ENCODE measurements at regions not wholly inside any gene's neighbourhood (a gene's known extent, or its start where the extent isn't known, plus 50 kb on each side); places are given as distances from the start of the nearest gene placed in this dataset.

DNA sequence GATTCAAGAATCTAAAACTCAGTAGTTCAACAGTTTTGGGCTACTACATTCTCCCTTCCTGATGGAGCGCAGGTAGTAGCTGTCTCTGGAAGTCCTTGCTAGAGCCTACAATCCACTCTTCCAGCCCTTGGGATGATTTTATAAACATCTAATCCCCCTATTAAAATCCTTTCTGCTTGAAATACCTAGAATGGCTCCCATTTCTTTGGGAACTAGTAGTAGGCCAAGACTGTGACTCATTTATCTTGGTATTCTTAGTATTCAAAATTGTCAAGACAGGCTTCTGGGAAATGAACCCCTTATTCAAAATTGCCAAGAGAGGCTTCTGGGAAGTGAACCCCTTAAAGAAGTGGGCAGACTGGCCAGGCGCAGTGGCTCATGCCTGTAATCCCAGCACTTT, 142.5 kb upstream of the FGGY start:
- Histone ChIP-seq H3K27ac (no peak overlapping the region), H3K36me3 (replicated peaks in 1 of 2; ENCODE audit: insufficient read depth in 1 of 2, low read depth in 2 of 2) (no peaks in the 10 kb centered on the region), H3K27me3 (no peaks in the 10 kb centered on the region), H3K9me3 (no peaks in the 10 kb centered on the region), H3K4me3 (no peak overlapping the region), H3K4me1 (peaks cover 12% of the 10 kb centered on the region)
- no peak for DNase-seq
- TF ChIP-seq, protein P1, sequence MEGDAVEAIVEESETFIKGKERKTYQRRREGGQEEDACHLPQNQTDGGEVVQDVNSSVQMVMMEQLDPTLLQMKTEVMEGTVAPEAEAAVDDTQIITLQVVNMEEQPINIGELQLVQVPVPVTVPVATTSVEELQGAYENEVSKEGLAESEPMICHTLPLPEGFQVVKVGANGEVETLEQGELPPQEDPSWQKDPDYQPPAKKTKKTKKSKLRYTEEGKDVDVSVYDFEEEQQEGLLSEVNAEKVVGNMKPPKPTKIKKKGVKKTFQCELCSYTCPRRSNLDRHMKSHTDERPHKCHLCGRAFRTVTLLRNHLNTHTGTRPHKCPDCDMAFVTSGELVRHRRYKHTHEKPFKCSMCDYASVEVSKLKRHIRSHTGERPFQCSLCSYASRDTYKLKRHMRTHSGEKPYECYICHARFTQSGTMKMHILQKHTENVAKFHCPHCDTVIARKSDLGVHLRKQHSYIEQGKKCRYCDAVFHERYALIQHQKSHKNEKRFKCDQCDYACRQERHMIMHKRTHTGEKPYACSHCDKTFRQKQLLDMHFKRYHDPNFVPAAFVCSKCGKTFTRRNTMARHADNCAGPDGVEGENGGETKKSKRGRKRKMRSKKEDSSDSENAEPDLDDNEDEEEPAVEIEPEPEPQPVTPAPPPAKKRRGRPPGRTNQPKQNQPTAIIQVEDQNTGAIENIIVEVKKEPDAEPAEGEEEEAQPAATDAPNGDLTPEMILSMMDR (IDR thresholded peaks at IDR 0.05) = no peak
- no peak for TF ChIP-seq POLR2A (IDR thresholded peaks at IDR 0.05)
- ATAC-seq = no peak
- intact Hi-C loops (cut with DNase I) = no loop called here
- WGBS, 2 donors = 95 to 100% methylated on average over 2 of the region's 2 CpGs

DNA sequence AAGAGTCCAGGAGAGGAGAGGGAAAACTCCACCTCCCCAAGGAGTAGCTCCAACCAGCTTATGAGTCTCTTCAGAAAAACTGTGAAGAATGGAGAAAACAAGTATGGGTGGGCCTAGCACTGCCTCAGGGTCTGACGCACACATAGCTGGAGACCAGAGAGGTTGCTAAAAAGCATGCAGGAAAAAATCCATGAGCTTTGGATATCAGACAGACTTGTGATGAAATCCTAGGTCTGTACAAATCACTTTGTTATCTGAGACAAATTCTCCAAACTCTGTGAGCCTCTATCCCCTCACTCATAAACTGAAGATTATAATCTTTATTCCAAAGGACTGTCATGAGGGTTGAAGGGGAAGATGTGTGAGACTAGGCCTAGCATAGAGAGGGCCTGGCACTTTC, 141.5 kb upstream of the FGGY start:
- 83 to 86% methylated on average over 1 of the region's 1 CpG for WGBS, 2 donors
- intact Hi-C loops (cut with DNase I) = no loop called here
- H3K4me3 ChIP-seq = no peak overlapping the region
- DNase-seq (no peak), ATAC-seq (no peak)
- H3K9me3 ChIP-seq = no peaks in the 10 kb centered on the region
- no peak for TF ChIP-seq POLR2A (IDR thresholded peaks at IDR 0.05)
- no peaks in the 10 kb centered on the region for H3K36me3 ChIP-seq (replicated peaks in 1 of 2; ENCODE audit: insufficient read depth in 1 of 2, low read depth in 2 of 2)
- H3K4me1 ChIP-seq = peaks cover 12% of the 10 kb centered on the region
- H3K27ac ChIP-seq = peak overlapping the region in 1 of 4 donors; percentile 48
- H3K27me3 ChIP-seq = no peaks in the 10 kb centered on the region

DNA sequence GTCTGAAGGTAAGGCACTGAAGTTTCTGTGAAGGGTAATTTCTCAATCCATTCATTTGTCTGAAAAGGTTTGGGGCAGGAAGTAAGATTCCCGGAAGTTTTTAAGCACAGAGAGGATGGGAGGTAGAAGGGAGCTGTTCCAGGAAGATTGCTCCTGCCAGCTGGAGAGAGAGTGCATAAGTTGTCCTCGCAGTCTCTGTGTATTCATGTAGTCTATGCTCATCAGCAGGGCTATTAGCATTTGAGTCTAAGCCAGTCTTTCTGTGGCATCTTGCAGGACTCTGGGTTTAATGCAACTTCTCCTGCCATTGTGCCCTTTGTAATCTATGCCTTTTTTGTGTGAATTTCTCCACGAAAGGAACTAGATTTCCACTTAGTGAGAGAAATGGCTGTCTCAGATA, 140.8 kb upstream of the FGGY start:
- ATAC-seq = no peak
- intact Hi-C loops (cut with DNase I) = no loop called here

DNA sequence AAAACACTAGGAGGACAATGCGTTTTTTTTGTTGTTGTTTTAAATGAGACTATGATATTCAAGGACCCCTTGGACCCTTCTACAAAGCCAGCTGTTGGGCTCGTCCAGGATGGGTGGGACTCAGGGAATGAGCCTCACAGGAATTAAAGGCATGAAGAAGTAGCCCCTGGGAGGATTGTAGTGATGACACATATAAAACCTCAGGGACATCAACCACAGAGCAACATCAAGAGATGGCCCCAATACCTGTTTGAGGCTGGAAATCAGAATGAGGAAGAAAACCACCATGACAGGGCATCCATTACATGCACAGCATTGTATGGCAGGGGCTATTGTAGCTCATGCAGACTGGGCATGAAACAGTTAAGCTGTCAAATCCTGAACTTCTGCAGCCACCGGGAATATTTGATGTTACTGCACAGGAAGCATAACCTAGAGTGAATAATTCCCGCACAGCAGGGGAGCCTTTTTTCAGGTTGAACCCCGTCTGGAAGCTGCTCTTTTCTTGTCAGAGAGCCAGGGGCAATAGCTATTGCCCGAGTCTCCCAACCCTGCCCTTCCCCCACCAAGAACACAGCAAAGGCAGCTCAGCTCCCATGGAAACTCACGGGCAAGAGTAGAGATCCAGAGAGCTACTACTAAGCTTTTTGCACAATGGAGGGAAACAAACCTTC, 140.2 kb upstream of the FGGY start:
- H3K27me3 ChIP-seq = no peaks in the 10 kb centered on the region
- no peaks in the 10 kb centered on the region for H3K4me1 ChIP-seq
- WGBS, 2 donors = 24 to 27% methylated on average over 4 to 7 of the region's 7 CpGs
- H3K27ac ChIP-seq = peak overlapping the region in 2 of 4 donors; percentile 12 to 39
- H3K4me3 ChIP-seq = no peak overlapping the region
- DNase-seq (peak; percentile 19 to 51 (median 47)), ATAC-seq (peak; percentile 62)
- TF ChIP-seq, protein P1 (IDR thresholded peaks at IDR 0.05) = no peak
- TF ChIP-seq POLR2A (IDR thresholded peaks at IDR 0.05) = no peak
- intact Hi-C loops (cut with DNase I) = no loop called here
- H3K36me3 ChIP-seq (replicated peaks in 1 of 2; ENCODE audit: insufficient read depth in 1 of 2, low read depth in 2 of 2) = no peaks in the 10 kb centered on the region
- H3K9me3 ChIP-seq = no peaks in the 10 kb centered on the region

More for the DNA sequence above, 140.8 kb upstream of the FGGY start:
- WGBS, 2 donors = 25 to 31% methylated on average over 3 of the region's 3 CpGs
- H3K27me3 ChIP-seq = no peaks in the 10 kb centered on the region
- DNase-seq = no peak
- H3K4me1 ChIP-seq = peaks cover 5% of the 10 kb centered on the region
- no peaks in the 10 kb centered on the region for H3K9me3 ChIP-seq
- TF ChIP-seq, protein P1 (IDR thresholded peaks at IDR 0.05) = no peak
- no peak overlapping the region for H3K4me3 ChIP-seq
- peak overlapping the region in 1 of 4 donors; percentile 48 for H3K27ac ChIP-seq
- no peaks in the 10 kb centered on the region for H3K36me3 ChIP-seq (replicated peaks in 1 of 2; ENCODE audit: insufficient read depth in 1 of 2, low read depth in 2 of 2)

DNA sequence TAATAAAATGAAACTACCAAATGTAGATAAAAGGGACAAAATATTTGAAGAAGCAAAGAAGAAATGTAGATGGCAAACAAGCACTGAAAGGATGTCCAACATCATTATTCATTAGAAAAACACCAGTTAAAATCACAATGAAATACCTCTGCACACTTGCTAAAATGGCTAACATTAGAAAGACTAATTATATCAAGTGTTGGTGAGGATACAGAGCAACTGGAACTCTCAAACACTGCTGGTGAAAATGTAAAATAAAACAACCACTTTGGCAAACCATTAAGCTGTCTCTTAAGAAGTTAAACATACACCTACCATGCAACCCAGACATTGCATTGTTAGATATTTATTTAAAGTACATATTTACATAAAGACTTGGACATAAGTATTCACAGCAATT, 138.6 kb upstream of the FGGY start:
- H3K4me3 ChIP-seq = no peak overlapping the region
- H3K9me3 ChIP-seq = no peaks in the 10 kb centered on the region
- H3K36me3 ChIP-seq (replicated peaks in 1 of 2; ENCODE audit: insufficient read depth in 1 of 2, low read depth in 2 of 2) = no peaks in the 10 kb centered on the region
- H3K27ac ChIP-seq = no peak overlapping the region
- TF ChIP-seq POLR2A (IDR thresholded peaks at IDR 0.05) = no peak
- TF ChIP-seq, protein P1 (IDR thresholded peaks at IDR 0.05) = no peak
- H3K27me3 ChIP-seq = no peaks in the 10 kb centered on the region
- intact Hi-C loops (cut with DNase I) = no loop called here
- H3K4me1 ChIP-seq = no peaks in the 10 kb centered on the region
- DNase-seq = no peak
- ATAC-seq = no peak
